GM13976 (cell line): ENCODE measurements at regions not wholly inside any gene's neighbourhood (a gene's known extent, or its start where the extent isn't known, plus 50 kb on each side); places are given as distances from the start of the nearest gene placed in this dataset.

ENCODE experiments used
- DNase-seq: peaks from one replicate; pipeline ENCODE4 v3.0.0; 2012; ENCODE audit warnings: low spot score
- in situ Hi-C: fragments of 300-500 bp; cut with MboI; formaldehyde crosslinking; loops from one replicate; pipeline ENCODE4 v1.12.0; 2022; ENCODE audit warnings: low sequenced_read_pairs, mixed read lengths, inconsistent platforms; ENCODE audit not compliant: unreplicated experiment
- TF ChIP-seq, protein P1 (sequence below): IDR thresholded peaks from 2 replicates; pipeline ENCODE4 v1.5.1; 2012; ENCODE audit warnings: borderline replicate concordance, mild to moderate bottlenecking; ENCODE audit not compliant: insufficient read depth; ENCODE audit errors: extremely low read depth, missing control alignments, control extremely low read depth

DNA sequence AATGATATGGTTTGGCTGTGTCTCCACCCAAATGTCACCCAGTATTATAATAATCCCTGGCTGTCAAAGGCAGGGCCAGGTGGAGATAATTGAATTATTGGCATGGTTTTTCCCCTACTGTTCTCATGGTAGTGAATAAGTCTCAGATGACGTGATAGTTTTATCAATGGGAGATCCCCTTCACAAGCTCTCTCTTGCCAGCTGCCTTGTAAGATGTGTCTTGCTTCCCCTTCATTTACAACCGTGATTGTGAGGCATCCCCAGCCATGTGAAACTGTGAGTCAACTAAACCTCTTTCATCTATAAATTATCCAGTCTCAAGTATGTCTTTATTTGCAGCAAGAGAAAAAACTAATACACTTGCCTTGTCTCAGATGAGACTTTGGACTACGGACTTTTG lies 907.3 kb upstream of the MANEA start:
- in situ Hi-C loops: no loop called here
- TF ChIP-seq, protein P1, sequence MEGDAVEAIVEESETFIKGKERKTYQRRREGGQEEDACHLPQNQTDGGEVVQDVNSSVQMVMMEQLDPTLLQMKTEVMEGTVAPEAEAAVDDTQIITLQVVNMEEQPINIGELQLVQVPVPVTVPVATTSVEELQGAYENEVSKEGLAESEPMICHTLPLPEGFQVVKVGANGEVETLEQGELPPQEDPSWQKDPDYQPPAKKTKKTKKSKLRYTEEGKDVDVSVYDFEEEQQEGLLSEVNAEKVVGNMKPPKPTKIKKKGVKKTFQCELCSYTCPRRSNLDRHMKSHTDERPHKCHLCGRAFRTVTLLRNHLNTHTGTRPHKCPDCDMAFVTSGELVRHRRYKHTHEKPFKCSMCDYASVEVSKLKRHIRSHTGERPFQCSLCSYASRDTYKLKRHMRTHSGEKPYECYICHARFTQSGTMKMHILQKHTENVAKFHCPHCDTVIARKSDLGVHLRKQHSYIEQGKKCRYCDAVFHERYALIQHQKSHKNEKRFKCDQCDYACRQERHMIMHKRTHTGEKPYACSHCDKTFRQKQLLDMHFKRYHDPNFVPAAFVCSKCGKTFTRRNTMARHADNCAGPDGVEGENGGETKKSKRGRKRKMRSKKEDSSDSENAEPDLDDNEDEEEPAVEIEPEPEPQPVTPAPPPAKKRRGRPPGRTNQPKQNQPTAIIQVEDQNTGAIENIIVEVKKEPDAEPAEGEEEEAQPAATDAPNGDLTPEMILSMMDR: no peak
- no peak for DNase-seq

DNA sequence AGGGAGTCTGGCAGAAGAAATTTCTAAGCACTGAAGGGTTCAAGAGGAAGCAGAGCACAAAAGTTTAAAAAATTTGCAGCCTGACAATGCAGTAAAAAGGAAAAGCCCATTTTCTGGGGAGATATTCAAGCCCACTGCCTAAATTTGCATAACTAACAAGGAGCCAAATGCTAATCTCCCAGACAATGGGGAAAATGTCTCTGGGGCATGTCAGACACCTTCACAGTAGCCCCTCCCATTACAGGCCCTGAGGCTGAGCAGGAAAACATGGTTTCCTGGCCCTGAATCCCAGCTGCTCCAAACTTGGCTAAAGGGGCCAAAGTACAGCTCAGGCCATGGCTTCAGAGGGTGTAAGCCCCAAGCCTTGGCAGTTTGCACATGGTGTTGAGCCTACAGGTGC lies 908.5 kb upstream of the MANEA start:
- TF ChIP-seq, protein P1: no peak
- in situ Hi-C loops: no loop called here
- DNase-seq: no peak

DNA sequence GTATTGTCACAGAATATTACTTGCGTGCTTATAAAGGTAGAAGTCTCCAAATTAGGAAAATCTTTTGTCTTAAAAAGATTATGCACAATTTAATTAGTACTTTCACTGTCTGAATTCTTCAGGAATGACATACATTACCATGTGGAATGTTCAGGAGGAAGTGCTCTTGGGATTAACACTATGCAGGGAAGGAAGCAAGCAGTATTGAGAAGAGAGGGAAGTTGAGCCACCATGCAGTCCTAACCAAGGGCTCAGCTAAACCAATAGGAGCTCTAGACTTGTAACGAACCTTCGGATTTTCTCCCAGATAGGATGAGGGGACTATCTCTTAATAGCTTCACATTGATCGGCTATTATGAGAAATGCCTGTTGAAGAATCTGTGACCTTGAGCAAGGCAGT lies 918.4 kb upstream of the MANEA start:
- DNase-seq: no peak
- TF ChIP-seq, protein P1: no peak
- in situ Hi-C loops: no loop called here

DNA sequence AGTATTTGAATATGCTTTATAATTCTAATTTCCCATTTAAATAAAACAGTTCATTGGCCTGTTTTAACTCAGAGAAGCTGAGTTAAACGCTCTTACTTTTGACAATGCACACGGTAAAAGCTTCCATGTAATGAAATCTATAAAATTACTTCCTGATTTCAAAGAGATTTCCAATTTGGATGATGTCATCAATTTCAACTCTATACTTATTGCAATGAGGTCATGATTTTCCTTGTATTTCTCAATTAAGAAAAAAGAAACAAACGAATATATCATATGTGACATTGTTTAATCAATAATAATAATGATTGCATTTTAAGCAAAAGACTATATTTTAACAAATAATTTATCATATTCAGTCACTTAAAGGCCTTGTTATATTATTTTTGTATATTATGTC lies 926.1 kb upstream of the MANEA start:
- in situ Hi-C loops: no loop called here
- no peak for DNase-seq

DNA sequence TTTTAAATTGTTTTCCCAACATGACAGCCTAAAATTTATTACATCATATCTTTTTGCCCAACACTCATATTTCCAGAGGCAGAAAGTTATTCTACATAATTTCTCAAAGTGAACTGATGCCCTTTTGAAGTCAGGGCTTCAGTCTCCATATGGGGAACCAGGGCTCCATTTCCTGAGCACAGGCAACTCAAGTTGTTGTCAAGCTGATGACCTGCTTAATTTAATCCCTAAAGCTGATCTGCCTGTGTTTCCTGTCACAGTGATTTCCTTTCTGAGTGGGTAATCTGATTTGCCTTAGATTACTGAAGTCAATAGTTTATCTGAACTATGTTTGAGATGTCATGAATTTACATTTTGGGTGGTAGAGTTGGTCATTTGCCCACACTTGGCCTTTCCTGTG lies 932.1 kb upstream of the MANEA start:
- in situ Hi-C loops: no loop called here
- TF ChIP-seq, protein P1: no peak
- no peak for DNase-seq

More for the DNA sequence above, 926.1 kb upstream of the MANEA start:
- TF ChIP-seq, protein P1: no peak

DNA sequence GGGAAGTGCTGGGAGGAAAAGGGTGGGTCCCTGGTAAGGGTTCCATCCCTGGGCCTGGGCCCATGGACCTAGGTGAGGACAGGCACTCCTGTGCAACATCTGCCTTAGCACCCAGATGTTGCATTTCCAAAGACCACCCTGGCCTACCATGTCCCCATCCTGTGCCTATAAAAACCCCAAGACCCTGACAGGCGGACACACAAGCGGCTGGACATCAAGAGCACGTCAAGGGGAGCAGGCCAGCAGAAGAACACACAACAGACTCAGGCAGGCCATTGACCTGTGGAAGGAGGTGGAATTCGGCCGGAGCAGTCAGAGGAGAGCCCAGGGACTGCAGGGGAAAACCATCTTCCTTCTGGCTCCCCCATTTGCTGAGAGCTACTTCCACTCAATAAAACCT lies 937.8 kb upstream of the MANEA start:
- no peak for DNase-seq
- TF ChIP-seq, protein P1: no peak
- in situ Hi-C loops: no loop called here

DNA sequence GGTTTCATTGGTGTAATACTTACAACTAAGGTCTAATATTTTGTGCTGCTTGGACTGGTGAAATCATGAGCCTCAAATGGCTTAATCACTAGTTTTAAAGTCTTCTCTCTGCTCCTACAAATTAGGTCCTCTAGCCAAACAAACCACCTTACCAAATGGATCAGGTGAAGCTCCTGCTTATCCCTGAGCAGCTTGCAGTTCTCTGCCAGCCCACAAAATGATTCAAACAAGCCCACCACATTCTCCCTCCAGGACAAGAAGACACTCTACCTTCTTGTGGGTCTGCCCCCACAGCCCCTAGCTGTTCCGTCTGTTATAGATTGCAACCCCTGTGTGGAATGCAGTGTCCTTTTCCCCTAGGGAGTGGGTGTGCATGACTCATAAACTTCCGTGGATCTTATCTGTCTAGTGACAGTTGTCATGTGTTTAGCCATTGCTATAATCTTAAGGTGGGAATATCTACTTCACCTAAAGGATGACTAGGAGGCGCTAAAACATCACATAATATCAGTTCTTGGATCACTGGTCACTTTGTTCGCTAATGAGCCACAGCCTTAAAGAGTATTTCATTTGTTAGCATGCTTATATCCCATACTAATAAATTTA lies 940.5 kb upstream of the MANEA start:
- no peak for DNase-seq
- TF ChIP-seq, protein P1: no peak
- in situ Hi-C loops: no loop called here
